ENCODE measurements at regions not wholly inside any gene's neighbourhood (a gene's known extent, or its start where the extent isn't known, plus 50 kb on each side); places are given as distances from the start of the nearest gene placed in this dataset.
A peak's percentile ranks its signal among the peaks of the same experiment; 100 is the strongest.

GRCh38 chr22:48891688-48892577, 935.7 kb downstream of the BRD1 start:
- TF ChIP-seq POLR2A (IDR thresholded peaks at IDR 0.05) (no peak), CTCF (IDR thresholded peaks at IDR 0.05) (no peak)
- no peak overlapping the region for H3K27ac ChIP-seq
- H3K4me3 ChIP-seq = no peak overlapping the region
- ATAC-seq = no peak
- 49 to 64% (median 58%) methylated on average over 8 to 9 of the region's 9 CpGs for WGBS, 4 donors
- DNase-seq = no peak
- no peaks in the 10 kb centered on the region for H3K36me3 ChIP-seq
- peaks cover 0 to 6% (median 0%) of the 10 kb centered on the region in 12 donors for H3K9me3 ChIP-seq
- intact Hi-C loops (cut with DNase I) = no loop called here
- peaks cover 0 to 31% (median 0%) of the 10 kb centered on the region in 9 donors for H3K27me3 ChIP-seq
- H3K4me1 ChIP-seq = no peaks in the 10 kb centered on the region

- Histone ChIP-seq H3K27ac (no peak overlapping the region), H3K4me3 (no peak overlapping the region), H3K27me3 (peaks cover 0 to 33% (median 0%) of the 10 kb centered on the region in 9 donors), H3K36me3 (no peaks in the 10 kb centered on the region), H3K4me1 (no peaks in the 10 kb centered on the region), H3K9me3 (peaks cover 0 to 6% (median 0%) of the 10 kb centered on the region in 12 donors)
- TF ChIP-seq POLR2A (IDR thresholded peaks at IDR 0.05) = no peak
- TF ChIP-seq CTCF (IDR thresholded peaks at IDR 0.05) = no peak
- ATAC-seq = no peak
- DNase-seq = no peak
- intact Hi-C loops (cut with DNase I) = no loop called here
- 76 to 80% (median 79%) methylated on average over 14 of the region's 14 CpGs for WGBS, 4 donors
Measured at GRCh38 chr22:48890693-48891554, 936.7 kb downstream of the BRD1 start.

- ATAC-seq (no peak), DNase-seq (peak in 1 of 5 donors; percentile 13)
- WGBS, 4 donors = 68 to 75% (median 72%) methylated on average over 22 of the region's 22 CpGs
- no peaks in the 10 kb centered on the region for H3K36me3 ChIP-seq
- H3K4me3 ChIP-seq = no peak overlapping the region
- intact Hi-C loops (cut with DNase I) = loop anchor here in 1 of 10 donors (10.0 kb wide), 1 partner anchor 55 kb away; no protein-coding TSS in a partner anchor
- H3K27me3 ChIP-seq = peaks cover 0 to 34% (median 0%) of the 10 kb centered on the region in 9 donors
- H3K27ac ChIP-seq = no peak overlapping the region
- no peaks in the 10 kb centered on the region for H3K4me1 ChIP-seq
- peaks cover 0 to 6% (median 0%) of the 10 kb centered on the region in 12 donors for H3K9me3 ChIP-seq
- no peak for TF ChIP-seq POLR2A (IDR thresholded peaks at IDR 0.05)
Measured at GRCh38 chr22:48889887-48890692, 937.6 kb downstream of the BRD1 start.

GRCh38 chr22:48889209-48889830, 938.4 kb downstream of the BRD1 start:
- DNase-seq = peak in 1 of 5 donors; percentile 7
- H3K9me3 ChIP-seq = peaks cover 0 to 6% (median 0%) of the 10 kb centered on the region in 12 donors
- 81 to 86% (median 85%) methylated on average over 14 of the region's 14 CpGs for WGBS, 4 donors

More at GRCh38 chr22:48889209-48889830, 938.4 kb downstream of the BRD1 start:
- no peak for ATAC-seq
- Histone ChIP-seq H3K27me3 (peaks cover 0 to 29% (median 0%) of the 10 kb centered on the region in 9 donors), H3K4me1 (no peaks in the 10 kb centered on the region), H3K36me3 (no peaks in the 10 kb centered on the region), H3K27ac (no peak overlapping the region), H3K4me3 (no peak overlapping the region)
- intact Hi-C loops (cut with DNase I) = loop anchor here in 1 of 10 donors (10.0 kb wide), 1 partner anchor 55 kb away; no protein-coding TSS in a partner anchor
- TF ChIP-seq CTCF (IDR thresholded peaks at IDR 0.05) = no peak
- no peak for TF ChIP-seq POLR2A (IDR thresholded peaks at IDR 0.05)

Measured in heart left ventricle (tissue), 16 donors.